Keratinocyte (primary cell): ENCODE measurements at regions not wholly inside any gene's neighbourhood (a gene's known extent, or its start where the extent isn't known, plus 50 kb on each side); places are given as distances from the start of the nearest gene placed in this dataset.

ENCODE experiments used
- DNase-seq: peaks from one replicate; pipeline ENCODE4 v3.0.0-alpha.2; 2011; ENCODE audit warnings: low read depth, missing footprints, low spot score
- FAIRE-seq: peaks from 2 replicates; lab custom pipeline; 2011; peaks lifted over from hg19 to GRCh38; lab: Jason Lieb, UNC
- H2AFZ ChIP-seq: 2 replicates; pipeline ENCODE4 v1.6.0; 2012; ENCODE audit warnings: low read length, control low read depth, inconsistent platforms; ENCODE audit not compliant: control insufficient read depth
- H3K27ac ChIP-seq: 2 replicates; pipeline ENCODE4 v1.5.1; 2011; ENCODE audit warnings: low read length; ENCODE audit not compliant: control insufficient read depth, insufficient read depth
- H3K27me3 ChIP-seq: 3 replicates; pipeline ENCODE4 v1.6.0; 2011; ENCODE audit warnings: low read length; ENCODE audit not compliant: control insufficient read depth, insufficient read depth; ENCODE audit errors: extremely low read depth
- H3K36me3 ChIP-seq, 2 experiments: 2 replicates in 1 of 2; 3 replicates in 1 of 2; pipeline ENCODE4 v1.5.1; 2011; ENCODE audit warnings: low read length in 2 of 2, mild to moderate bottlenecking in 1 of 2; ENCODE audit not compliant: control insufficient read depth in 2 of 2, insufficient read depth in 2 of 2; ENCODE audit errors: extremely low read depth in 1 of 2
- H3K4me1 ChIP-seq: 3 replicates; pipeline ENCODE4 v1.5.1; 2011; ENCODE audit warnings: low read length; ENCODE audit not compliant: control insufficient read depth, insufficient read depth; ENCODE audit errors: extremely low read depth
- H3K4me2 ChIP-seq: 3 replicates; pipeline ENCODE4 v1.6.0; 2011; ENCODE audit warnings: low read depth, low read length; ENCODE audit not compliant: control insufficient read depth, insufficient read depth; ENCODE audit errors: extremely low read depth
- H3K4me3 ChIP-seq, 3 experiments: fragments of 200-600 bp in 1 of 3; sonication (generic) in 1 of 3; 2 replicates in 2 of 3; 3 replicates in 1 of 3; pipeline ENCODE4 v1.5.1; 2011 to 2016; ENCODE audit warnings: low read length in 3 of 3, mild to moderate bottlenecking in 3 of 3, control low read depth in 2 of 3, inconsistent platforms in 1 of 3, low read depth in 1 of 3, mixed read lengths in 1 of 3, mixed run types in 1 of 3, moderate library complexity in 1 of 3; ENCODE audit not compliant: control insufficient read depth in 2 of 3, insufficient read depth in 2 of 3; ENCODE audit errors: extremely low read depth in 1 of 3
- H3K79me2 ChIP-seq: 2 replicates; pipeline ENCODE4 v1.6.0; 2012; ENCODE audit warnings: low read length; ENCODE audit not compliant: control insufficient read depth, insufficient read depth
- H3K9ac ChIP-seq: 3 replicates; pipeline ENCODE4 v1.6.0; 2011; ENCODE audit warnings: low read length; ENCODE audit not compliant: control insufficient read depth, insufficient read depth; ENCODE audit errors: extremely low read depth
- H3K9me1 ChIP-seq: 3 replicates; pipeline ENCODE4 v1.6.0; 2011; ENCODE audit warnings: low read length; ENCODE audit not compliant: control insufficient read depth, insufficient read depth; ENCODE audit errors: extremely low read depth
- H3K9me3 ChIP-seq: 2 replicates; pipeline ENCODE4 v1.5.1; 2012; ENCODE audit warnings: low read depth, low read length; ENCODE audit not compliant: control insufficient read depth
- H4K20me1 ChIP-seq: 3 replicates; pipeline ENCODE4 v1.6.0; 2011; ENCODE audit warnings: low read length; ENCODE audit not compliant: control insufficient read depth, insufficient read depth; ENCODE audit errors: extremely low read depth
- CTCF ChIP-seq, 3 experiments: IDR thresholded peaks in 1 of 3; conservative IDR thresholded peaks in 1 of 3; optimal IDR thresholded peaks in 1 of 3; 2 replicates in 2 of 3; 3 replicates in 1 of 3; pipeline versions ENCODE3 to v1.5.1; 2011; ENCODE audit warnings: low read length in 3 of 3, mild to moderate bottlenecking in 3 of 3, moderate library complexity in 2 of 3, control low read depth in 1 of 3, inconsistent platforms in 1 of 3; ENCODE audit not compliant: insufficient read depth in 2 of 3; ENCODE audit errors: extremely low read depth in 1 of 3
- EZH2 ChIP-seq: IDR thresholded peaks from one replicate; pipeline ENCODE4 v1.6.1; 2012; ENCODE audit warnings: inconsistent platforms, mild to moderate bottlenecking, low read length, moderate library complexity
- dilution Hi-C: fragments of 300-500 bp; cut with MboI; formaldehyde crosslinking; loops from one replicate; pipeline ENCODE4 v1.7.0; 2020; ENCODE audit warnings: low sequenced_read_pairs; ENCODE audit not compliant: extremely low pct_ligation_motif_present

- Histone ChIP-seq H3K9me3 (no peaks in the 10 kb centered on the region), H3K9me1 (no peaks in the 10 kb centered on the region), H3K4me1 (no peaks in the 10 kb centered on the region), H3K4me2 (no peak overlapping the region), H3K36me3 (no peaks in the 10 kb centered on the region), H3K27me3 (no peaks in the 10 kb centered on the region), H3K27ac (no peak overlapping the region), H2AFZ (no peak overlapping the region), H3K4me3 (no peak overlapping the region), H4K20me1 (no peaks in the 10 kb centered on the region), H3K9ac (no peak overlapping the region), H3K79me2 (no peaks in the 10 kb centered on the region)
- dilution Hi-C loops, result no loop called here
- DNase-seq (no peak), FAIRE-seq (no peak)
- TF ChIP-seq CTCF (optimal IDR thresholded peaks at IDR 0.05 in 1 of 3, IDR thresholded peaks at IDR 0.05 in 1 of 3, conservative IDR thresholded peaks at IDR 0.05 in 1 of 3; ENCODE audit: extremely low read depth in 1 of 3, insufficient read depth in 2 of 3, low read length in 3 of 3) (no peak), EZH2 (no peak)
Measured at GRCh38 chr9:120263836-120264235, 316.1 kb downstream of the CDK5RAP2 start.

GRCh38 chr9:120261419-120261818, 318.5 kb downstream of the CDK5RAP2 start:
- no peaks in the 10 kb centered on the region for H3K9me3 ChIP-seq
- no peak overlapping the region for H3K27ac ChIP-seq
- H3K4me3 ChIP-seq, result no peak overlapping the region
- H3K36me3 ChIP-seq, result no peaks in the 10 kb centered on the region
- H4K20me1 ChIP-seq, result no peaks in the 10 kb centered on the region
- H3K79me2 ChIP-seq, result no peaks in the 10 kb centered on the region
- no peak overlapping the region for H2AFZ ChIP-seq
- dilution Hi-C loops, result no loop called here
- no peaks in the 10 kb centered on the region for H3K9me1 ChIP-seq
- no peak overlapping the region for H3K4me2 ChIP-seq
- no peak overlapping the region for H3K9ac ChIP-seq
- FAIRE-seq, result no peak
- no peak for DNase-seq
- H3K27me3 ChIP-seq, result no peaks in the 10 kb centered on the region
- TF ChIP-seq EZH2, result no peak
- no peak for TF ChIP-seq CTCF (optimal IDR thresholded peaks at IDR 0.05 in 1 of 3, IDR thresholded peaks at IDR 0.05 in 1 of 3, conservative IDR thresholded peaks at IDR 0.05 in 1 of 3; ENCODE audit: extremely low read depth in 1 of 3, insufficient read depth in 2 of 3, low read length in 3 of 3)
- H3K4me1 ChIP-seq, result no peaks in the 10 kb centered on the region
